ENCODE measurements at regions not wholly inside any gene's neighbourhood (a gene's known extent, or its start where the extent isn't known, plus 50 kb on each side); places are given as distances from the start of the nearest gene placed in this dataset.

- H4K20me1 ChIP-seq (ENCODE audit: insufficient read depth, low read length) = no peaks in the 10 kb centered on the region
- ATAC-seq (ENCODE audit: insufficient read depth, low read depth) (no peak), DNase-seq (no peak)
- no peaks in the 10 kb centered on the region for H3K36me3 ChIP-seq (ENCODE audit: insufficient read depth, low read length)
- H2AFZ ChIP-seq (ENCODE audit: low read depth, low read length) = no peak overlapping the region
- H3K4me2 ChIP-seq (ENCODE audit: insufficient read depth, low read length) = no peak overlapping the region
- H3K4me3 ChIP-seq (ENCODE audit: low read depth in 1 of 2, low read length in 2 of 2) = no peak overlapping the region
- H3K9ac ChIP-seq (ENCODE audit: low read depth, low read length) = no peak overlapping the region
- no peaks in the 10 kb centered on the region for H3K27me3 ChIP-seq (ENCODE audit: insufficient read depth, low read length, poor library complexity)
- H3K27ac ChIP-seq (ENCODE audit: low read length) = no peak overlapping the region
- H3K9me3 ChIP-seq (ENCODE audit: insufficient read depth, low read length, severe bottlenecking) = no peaks in the 10 kb centered on the region
- H3K4me1 ChIP-seq (ENCODE audit: insufficient read depth, low read length) = no peaks in the 10 kb centered on the region
- no peaks in the 10 kb centered on the region for H3K79me2 ChIP-seq (ENCODE audit: insufficient read depth, low read length)
- TF ChIP-seq CTCF (IDR thresholded peaks at IDR 0.05; ENCODE audit: borderline replicate concordance, extremely low read depth, low read length, poor library complexity, severe bottlenecking) (no peak), EZH2 (IDR thresholded peaks at IDR 0.05; ENCODE audit: borderline replicate concordance, low read depth, low read length, severe bottlenecking) (no peak)
These were observed 820.4 kb downstream of the SLITRK6 start for GRCh38 chr13:84978851-84979250.

DNA sequence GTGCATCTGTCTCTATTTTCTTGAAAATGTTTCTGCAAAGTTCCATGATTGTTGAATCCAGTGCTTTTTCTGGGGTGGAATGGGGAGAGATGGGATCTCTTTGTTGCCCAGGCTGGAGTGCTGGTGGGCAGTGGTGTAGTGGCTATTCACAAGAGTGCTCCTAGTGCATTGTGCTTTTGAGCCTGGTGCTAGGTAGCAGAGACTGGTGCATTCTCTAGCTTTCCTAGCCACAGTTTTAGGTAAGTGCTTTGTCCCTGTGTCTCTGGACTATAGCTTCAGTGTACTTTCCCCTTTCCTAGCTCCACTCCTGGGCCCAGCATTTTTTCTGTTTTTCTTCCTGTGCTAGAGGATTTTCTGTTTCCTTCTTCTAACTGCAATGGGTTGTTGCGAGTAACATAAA, 825.6 kb downstream of the SLITRK6 start:
- Histone ChIP-seq H3K27ac (ENCODE audit: low read length) (no peak overlapping the region), H3K4me3 (ENCODE audit: low read depth in 1 of 2, low read length in 2 of 2) (no peak overlapping the region), H3K9me3 (ENCODE audit: insufficient read depth, low read length, severe bottlenecking) (no peaks in the 10 kb centered on the region), H3K4me1 (ENCODE audit: insufficient read depth, low read length) (no peaks in the 10 kb centered on the region), H4K20me1 (ENCODE audit: insufficient read depth, low read length) (no peaks in the 10 kb centered on the region), H3K79me2 (ENCODE audit: insufficient read depth, low read length) (no peaks in the 10 kb centered on the region), H3K27me3 (ENCODE audit: insufficient read depth, low read length, poor library complexity) (no peaks in the 10 kb centered on the region), H3K36me3 (ENCODE audit: insufficient read depth, low read length) (no peaks in the 10 kb centered on the region), H2AFZ (ENCODE audit: low read depth, low read length) (no peak overlapping the region), H3K9ac (ENCODE audit: low read depth, low read length) (no peak overlapping the region), H3K4me2 (ENCODE audit: insufficient read depth, low read length) (no peak overlapping the region)
- DNase-seq (no peak), ATAC-seq (ENCODE audit: insufficient read depth, low read depth) (no peak)
- TF ChIP-seq EZH2 (IDR thresholded peaks at IDR 0.05; ENCODE audit: borderline replicate concordance, low read depth, low read length, severe bottlenecking) = no peak
- TF ChIP-seq CTCF (IDR thresholded peaks at IDR 0.05; ENCODE audit: borderline replicate concordance, extremely low read depth, low read length, poor library complexity, severe bottlenecking) = no peak

- Histone ChIP-seq H3K4me1 (ENCODE audit: insufficient read depth, low read length) (no peaks in the 10 kb centered on the region), H3K36me3 (ENCODE audit: insufficient read depth, low read length) (no peaks in the 10 kb centered on the region), H3K9me3 (ENCODE audit: insufficient read depth, low read length, severe bottlenecking) (no peaks in the 10 kb centered on the region), H3K27me3 (ENCODE audit: insufficient read depth, low read length, poor library complexity) (no peaks in the 10 kb centered on the region), H3K4me2 (ENCODE audit: insufficient read depth, low read length) (no peak overlapping the region), H3K9ac (ENCODE audit: low read depth, low read length) (no peak overlapping the region), H4K20me1 (ENCODE audit: insufficient read depth, low read length) (no peaks in the 10 kb centered on the region), H2AFZ (ENCODE audit: low read depth, low read length) (no peak overlapping the region), H3K27ac (ENCODE audit: low read length) (no peak overlapping the region), H3K79me2 (ENCODE audit: insufficient read depth, low read length) (no peaks in the 10 kb centered on the region), H3K4me3 (ENCODE audit: low read depth in 1 of 2, low read length in 2 of 2) (no peak overlapping the region)
- TF ChIP-seq CTCF (IDR thresholded peaks at IDR 0.05; ENCODE audit: borderline replicate concordance, extremely low read depth, low read length, poor library complexity, severe bottlenecking) = no peak
- no peak for TF ChIP-seq EZH2 (IDR thresholded peaks at IDR 0.05; ENCODE audit: borderline replicate concordance, low read depth, low read length, severe bottlenecking)
- DNase-seq = no peak
- ATAC-seq (ENCODE audit: insufficient read depth, low read depth) = no peak
These were observed 826.3 kb downstream of the SLITRK6 start for GRCh38 chr13:84972907-84973306.

GRCh38 chr13:84962849-84963248, 836.4 kb downstream of the SLITRK6 start:
- H4K20me1 ChIP-seq (ENCODE audit: insufficient read depth, low read length) = no peaks in the 10 kb centered on the region
- H3K9me3 ChIP-seq (ENCODE audit: insufficient read depth, low read length, severe bottlenecking) = no peaks in the 10 kb centered on the region
- no peaks in the 10 kb centered on the region for H3K27me3 ChIP-seq (ENCODE audit: insufficient read depth, low read length, poor library complexity)
- H3K4me3 ChIP-seq (ENCODE audit: low read depth in 1 of 2, low read length in 2 of 2) = no peak overlapping the region
- TF ChIP-seq CTCF (IDR thresholded peaks at IDR 0.05; ENCODE audit: borderline replicate concordance, extremely low read depth, low read length, poor library complexity, severe bottlenecking) (no peak), EZH2 (IDR thresholded peaks at IDR 0.05; ENCODE audit: borderline replicate concordance, low read depth, low read length, severe bottlenecking) (no peak)
- no peaks in the 10 kb centered on the region for H3K36me3 ChIP-seq (ENCODE audit: insufficient read depth, low read length)
- DNase-seq (no peak), ATAC-seq (ENCODE audit: insufficient read depth, low read depth) (no peak)
- no peak overlapping the region for H3K27ac ChIP-seq (ENCODE audit: low read length)
- no peak overlapping the region for H3K9ac ChIP-seq (ENCODE audit: low read depth, low read length)
- H3K4me2 ChIP-seq (ENCODE audit: insufficient read depth, low read length) = no peak overlapping the region
- no peaks in the 10 kb centered on the region for H3K79me2 ChIP-seq (ENCODE audit: insufficient read depth, low read length)
- H2AFZ ChIP-seq (ENCODE audit: low read depth, low read length) = no peak overlapping the region
- no peaks in the 10 kb centered on the region for H3K4me1 ChIP-seq (ENCODE audit: insufficient read depth, low read length)
